CD4-positive, CD25-positive, alpha-beta regulatory T cell (primary cell): ENCODE measurements at regions not wholly inside any gene's neighbourhood (a gene's known extent, or its start where the extent isn't known, plus 50 kb on each side); places are given as distances from the start of the nearest gene placed in this dataset.

Experiments used
- ATAC-seq, 2 donors: fragments of 150-1000 bp; cut with Tn5 transposase; one replicate each; pipeline ENCODE4 v1.10.0; 2021; ENCODE audit warnings: low read depth in 2 of 2, moderate number of reproducible peaks in 2 of 2, moderate library complexity in 1 of 2
- DNase-seq, 3 donors: peaks; one replicate each; pipeline versions ENCODE4 v3.0.0 to v3.0.0-alpha.2; 2012 to 2022; ENCODE audit warnings: mixed read lengths in 1 of 3
- H3K27ac ChIP-seq: one replicate; pipeline ENCODE4 v1.7.0; 2013; ENCODE audit warnings: mild to moderate bottlenecking, low read length; ENCODE audit not compliant: insufficient read depth, poor library complexity, severe bottlenecking
- H3K27me3 ChIP-seq: one replicate; pipeline ENCODE4 v1.7.0; 2013; ENCODE audit warnings: low read length; ENCODE audit not compliant: control insufficient read depth, insufficient read depth
- H3K36me3 ChIP-seq: one replicate; pipeline ENCODE4 v1.7.0; 2013; ENCODE audit warnings: mild to moderate bottlenecking, low read length, moderate library complexity; ENCODE audit not compliant: control insufficient read depth, insufficient read depth
- H3K4me1 ChIP-seq: 2 replicates; pipeline ENCODE4 v1.7.0; 2013; ENCODE audit warnings: mild to moderate bottlenecking, low read length; ENCODE audit not compliant: insufficient read depth, control insufficient read depth, poor library complexity, severe bottlenecking
- H3K4me3 ChIP-seq: one replicate; pipeline ENCODE4 v1.7.0; 2013; ENCODE audit warnings: low read depth, mild to moderate bottlenecking, low read length, moderate library complexity
- H3K9me3 ChIP-seq, 2 experiments: 1 replicate in 1 of 2; 2 replicates in 1 of 2; pipeline ENCODE4 v1.7.0; 2013; ENCODE audit warnings: low read length in 2 of 2, mild to moderate bottlenecking in 1 of 2, moderate library complexity in 1 of 2; ENCODE audit not compliant: control insufficient read depth in 2 of 2
- H3K27ac Mint-ChIP-seq, 3 donors: one replicate each; pipeline ENCODE4 v1.8.0; 2020 to 2022; ENCODE audit warnings: mild to moderate bottlenecking in 3 of 3, mixed read lengths in 3 of 3, moderate library complexity in 2 of 3
- H3K27me3 Mint-ChIP-seq: one replicate; pipeline ENCODE4 v1.8.0; 2022; ENCODE audit warnings: mild to moderate bottlenecking, mixed read lengths
- H3K36me3 Mint-ChIP-seq: one replicate; pipeline ENCODE4 v1.8.0; 2020; ENCODE audit warnings: mixed read lengths
- H3K4me1 Mint-ChIP-seq, 4 donors: one replicate each; pipeline ENCODE4 v1.8.0; 2020 to 2022; ENCODE audit warnings: mixed read lengths in 4 of 4, mild to moderate bottlenecking in 1 of 4
- H3K4me3 Mint-ChIP-seq, 4 donors: one replicate each; pipeline ENCODE4 v1.8.0; 2020 to 2022; ENCODE audit warnings: mild to moderate bottlenecking in 4 of 4, mixed read lengths in 4 of 4, moderate library complexity in 3 of 4
- H3K9me3 Mint-ChIP-seq, 7 donors: one replicate each; pipeline ENCODE4 v1.8.0; 2020 to 2022; ENCODE audit warnings: mixed read lengths in 7 of 7, mild to moderate bottlenecking in 3 of 7, moderate library complexity in 2 of 7

DNA sequence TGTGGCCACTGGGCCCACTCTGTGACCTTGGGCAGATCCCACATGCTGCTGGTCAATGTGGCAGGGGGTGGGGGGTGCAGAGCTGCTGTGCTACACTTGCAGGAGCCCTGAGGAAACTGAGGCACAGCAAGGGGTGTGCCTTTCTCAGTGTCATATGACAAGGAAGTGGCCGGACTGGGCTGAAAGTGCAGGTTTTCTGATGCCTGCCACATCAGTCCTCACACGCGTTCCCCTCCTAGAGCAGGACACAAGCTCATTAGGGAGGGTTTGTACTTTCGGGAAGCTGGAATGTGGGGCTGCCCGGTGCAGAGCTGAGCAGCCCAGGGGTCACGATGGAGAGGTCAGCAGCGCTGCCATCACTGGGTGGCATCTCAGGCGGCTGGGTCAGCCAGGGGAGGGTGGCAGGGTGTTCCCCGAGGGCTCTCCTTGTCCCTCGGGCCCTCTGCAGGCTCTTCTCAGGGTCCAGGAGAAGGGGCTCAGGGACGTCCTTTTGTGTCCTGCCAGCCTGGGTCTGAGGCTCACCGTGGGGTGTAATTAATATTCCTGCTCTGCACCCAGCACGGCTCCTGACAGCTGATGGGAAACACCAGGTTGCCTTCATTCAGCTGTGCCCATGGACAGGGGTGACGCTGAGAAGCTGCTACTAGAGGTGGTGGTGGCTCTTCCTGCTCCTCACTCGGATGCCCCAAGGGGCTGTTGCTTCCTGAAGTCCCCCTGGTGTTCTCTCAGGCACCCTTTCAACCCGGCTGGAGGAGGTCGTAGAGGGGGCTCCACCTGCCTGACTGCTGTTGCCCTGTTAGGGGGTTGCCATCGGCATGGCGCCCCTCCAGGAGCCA lies 62.1 kb upstream of the HDAC4 start:
- Histone ChIP-seq H3K4me1 (no peaks in the 10 kb centered on the region), H3K9me3 (no peaks in the 10 kb centered on the region), H3K27me3 (no peaks in the 10 kb centered on the region), H3K27ac (no peak overlapping the region), H3K4me3 (no peak overlapping the region), H3K36me3 (no peaks in the 10 kb centered on the region)
- Mint-ChIP-seq H3K27me3 (peaks cover 5% of the 10 kb centered on the region), H3K4me1 (no peaks in the 10 kb centered on the region), H3K4me3 (no peak overlapping the region), H3K36me3 (no peaks in the 10 kb centered on the region), H3K27ac (no peak overlapping the region), H3K9me3 (no peaks in the 10 kb centered on the region)
- ATAC-seq (no peak), DNase-seq (no peak)

DNA sequence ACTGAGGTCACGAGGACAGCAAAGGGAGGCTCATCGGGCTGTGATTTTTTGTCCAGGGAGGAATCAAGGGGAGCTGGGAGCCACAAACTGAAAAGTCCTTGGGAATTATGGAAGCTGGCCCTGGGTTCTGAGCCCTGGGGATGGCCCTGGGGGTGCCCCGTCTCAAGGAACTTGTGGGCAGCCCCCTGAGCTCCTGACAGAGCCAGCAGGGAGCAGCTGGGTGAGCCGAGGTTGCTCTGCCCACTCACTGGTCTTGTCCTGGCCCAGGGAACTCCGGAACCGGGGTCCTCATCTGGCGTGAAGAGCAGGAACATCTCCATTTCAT lies 61.3 kb upstream of the HDAC4 start:
- Mint-ChIP-seq H3K36me3 (no peaks in the 10 kb centered on the region), H3K27me3 (peaks cover 10% of the 10 kb centered on the region), H3K27ac (no peak overlapping the region), H3K9me3 (no peaks in the 10 kb centered on the region), H3K4me3 (no peak overlapping the region), H3K4me1 (no peaks in the 10 kb centered on the region)
- ATAC-seq (no peak), DNase-seq (no peak)
- no peaks in the 10 kb centered on the region for H3K4me1 ChIP-seq
- H3K4me3 ChIP-seq: no peak overlapping the region
- no peaks in the 10 kb centered on the region for H3K27me3 ChIP-seq
- no peaks in the 10 kb centered on the region for H3K36me3 ChIP-seq
- H3K9me3 ChIP-seq: no peaks in the 10 kb centered on the region
- no peak overlapping the region for H3K27ac ChIP-seq

DNA sequence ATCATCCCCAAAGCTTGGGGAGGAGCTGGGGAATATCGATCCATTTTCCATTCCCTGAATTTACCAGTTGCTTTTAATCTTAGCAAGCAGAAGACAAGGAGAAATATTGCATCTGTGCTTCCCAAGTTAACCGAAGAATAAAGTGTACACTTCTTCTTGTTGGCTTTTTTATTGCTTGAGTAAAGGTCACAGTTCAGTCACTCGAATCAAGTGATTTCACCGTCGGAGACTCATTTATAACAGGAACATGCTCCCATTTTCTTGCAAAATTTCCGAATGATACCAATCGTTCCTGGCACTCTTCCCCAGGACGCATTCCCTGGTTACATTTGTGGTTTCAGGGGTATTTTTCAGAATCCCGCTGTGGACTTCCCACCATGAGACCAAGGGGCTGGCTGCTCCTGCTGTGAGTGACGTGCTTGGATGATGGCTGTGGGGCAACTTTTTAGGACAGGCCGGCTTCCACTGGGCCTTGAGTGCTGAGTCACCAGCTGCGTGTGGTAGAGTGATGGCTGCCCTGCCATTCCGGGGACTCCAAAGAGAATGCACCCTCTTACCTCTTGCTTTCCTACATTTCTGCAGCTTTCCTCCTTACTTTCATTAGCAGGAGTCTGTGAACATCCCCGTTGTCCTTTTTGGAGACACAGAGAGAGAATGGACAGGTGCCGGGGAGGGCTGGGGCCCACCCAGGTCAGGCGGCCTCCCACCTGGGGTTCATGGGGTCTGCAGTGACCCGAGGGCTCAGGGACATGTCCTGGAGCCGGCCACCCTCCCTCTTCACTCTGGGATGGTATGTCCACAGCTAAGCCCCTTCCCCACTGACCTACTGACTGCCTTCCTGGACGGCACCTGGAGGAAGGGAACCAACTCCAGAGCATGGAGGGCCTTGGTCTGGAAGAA lies 60.7 kb upstream of the HDAC4 start:
- Histone ChIP-seq H3K27ac (no peak overlapping the region), H3K4me1 (no peaks in the 10 kb centered on the region), H3K9me3 (no peaks in the 10 kb centered on the region), H3K27me3 (no peaks in the 10 kb centered on the region), H3K4me3 (no peak overlapping the region), H3K36me3 (no peaks in the 10 kb centered on the region)
- no peak for ATAC-seq
- Mint-ChIP-seq H3K36me3 (no peaks in the 10 kb centered on the region), H3K27ac (no peak overlapping the region), H3K9me3 (peaks cover 0 to 1% (median 0%) of the 10 kb centered on the region in 7 donors), H3K4me3 (no peak overlapping the region), H3K4me1 (no peaks in the 10 kb centered on the region), H3K27me3 (peaks cover 12% of the 10 kb centered on the region)
- no peak for DNase-seq

DNA sequence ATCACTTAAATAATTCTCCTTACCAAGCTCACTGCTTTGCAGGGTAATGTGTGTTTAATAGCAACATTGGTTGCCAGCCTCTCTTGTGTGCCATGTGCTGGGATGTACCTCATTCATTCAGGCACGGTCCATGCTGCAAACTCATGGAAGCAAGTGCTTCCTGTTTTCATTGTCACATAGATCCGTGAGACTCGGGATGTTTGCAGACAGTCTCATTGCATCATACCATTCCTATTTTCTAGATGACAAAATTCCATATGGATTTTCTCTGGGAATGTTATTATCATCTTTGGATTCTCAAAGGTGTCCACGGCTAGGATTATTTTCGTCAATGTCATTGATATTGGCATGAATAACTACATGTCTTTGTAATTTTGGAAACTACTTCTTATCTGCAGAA lies 60.0 kb upstream of the HDAC4 start:
- H3K36me3 Mint-ChIP-seq: no peaks in the 10 kb centered on the region

GRCh38 chr2:239459606-239460005 lies 58.8 kb upstream of the HDAC4 start:
- ATAC-seq (no peak), DNase-seq (no peak)
- Mint-ChIP-seq H3K4me3 (no peak overlapping the region), H3K36me3 (no peaks in the 10 kb centered on the region), H3K9me3 (peaks cover 0 to 4% (median 3%) of the 10 kb centered on the region in 7 donors), H3K27me3 (peaks cover 24% of the 10 kb centered on the region), H3K4me1 (no peaks in the 10 kb centered on the region), H3K27ac (peak overlapping the region in 1 of 3 donors; percentile 4)
- no peaks in the 10 kb centered on the region for H3K4me1 ChIP-seq
- no peak overlapping the region for H3K27ac ChIP-seq
- no peaks in the 10 kb centered on the region for H3K36me3 ChIP-seq
- H3K9me3 ChIP-seq: no peaks in the 10 kb centered on the region
- H3K4me3 ChIP-seq: no peak overlapping the region
- H3K27me3 ChIP-seq: peaks cover 3% of the 10 kb centered on the region

More for the DNA sequence above, 60.0 kb upstream of the HDAC4 start:
- H3K27ac Mint-ChIP-seq: no peak overlapping the region
- H3K4me1 Mint-ChIP-seq: no peaks in the 10 kb centered on the region
- H3K27me3 Mint-ChIP-seq: peaks cover 17% of the 10 kb centered on the region
- no peaks in the 10 kb centered on the region for H3K4me1 ChIP-seq
- no peak overlapping the region for H3K27ac ChIP-seq
- DNase-seq (no peak), ATAC-seq (no peak)
- no peaks in the 10 kb centered on the region for H3K36me3 ChIP-seq
- H3K4me3 Mint-ChIP-seq: no peak overlapping the region
- H3K9me3 ChIP-seq: no peaks in the 10 kb centered on the region
- H3K4me3 ChIP-seq: no peak overlapping the region
- H3K27me3 ChIP-seq: no peaks in the 10 kb centered on the region
- H3K9me3 Mint-ChIP-seq: peaks cover 0 to 1% (median 0%) of the 10 kb centered on the region in 7 donors

DNA sequence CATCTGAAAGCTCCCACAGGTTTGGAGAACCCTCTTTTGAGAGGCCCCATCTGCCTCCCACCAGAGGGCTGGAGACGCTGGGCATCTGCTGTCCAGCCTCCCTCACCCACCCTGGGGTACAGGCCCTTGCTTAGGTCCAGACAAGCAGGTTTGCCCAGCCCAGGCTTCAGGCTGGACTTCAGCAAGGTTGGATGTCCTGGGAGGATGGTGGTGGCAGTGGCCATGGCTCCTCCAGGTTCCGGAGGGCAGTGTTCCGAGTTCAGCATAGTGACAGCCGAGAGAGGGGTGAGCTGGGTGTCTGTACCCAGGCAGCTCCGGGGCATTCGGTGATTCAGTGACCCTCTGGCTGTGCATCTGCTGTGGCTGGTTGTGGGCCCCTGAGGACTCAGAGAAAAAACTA lies 58.2 kb upstream of the HDAC4 start:
- Mint-ChIP-seq H3K9me3 (peaks cover 0 to 6% (median 4%) of the 10 kb centered on the region in 7 donors), H3K27me3 (peaks cover 29% of the 10 kb centered on the region), H3K27ac (no peak overlapping the region), H3K4me1 (no peaks in the 10 kb centered on the region), H3K36me3 (no peaks in the 10 kb centered on the region), H3K4me3 (no peak overlapping the region)
- peaks cover 3% of the 10 kb centered on the region for H3K27me3 ChIP-seq
- no peaks in the 10 kb centered on the region for H3K36me3 ChIP-seq
- DNase-seq (no peak), ATAC-seq (no peak)
- no peaks in the 10 kb centered on the region for H3K9me3 ChIP-seq
- no peak overlapping the region for H3K4me3 ChIP-seq
- no peaks in the 10 kb centered on the region for H3K4me1 ChIP-seq
- no peak overlapping the region for H3K27ac ChIP-seq

- Histone ChIP-seq H3K27me3 (peaks cover 3% of the 10 kb centered on the region), H3K4me3 (no peak overlapping the region), H3K27ac (no peak overlapping the region), H3K36me3 (no peaks in the 10 kb centered on the region), H3K4me1 (no peaks in the 10 kb centered on the region), H3K9me3 (no peaks in the 10 kb centered on the region)
- ATAC-seq (no peak), DNase-seq (no peak)
- H3K36me3 Mint-ChIP-seq: no peaks in the 10 kb centered on the region
- H3K4me1 Mint-ChIP-seq: no peaks in the 10 kb centered on the region
- H3K27me3 Mint-ChIP-seq: peaks cover 39% of the 10 kb centered on the region
- H3K27ac Mint-ChIP-seq: no peak overlapping the region
- no peak overlapping the region for H3K4me3 Mint-ChIP-seq
- H3K9me3 Mint-ChIP-seq: peaks cover 0 to 13% (median 6%) of the 10 kb centered on the region in 7 donors
These were observed 57.0 kb upstream of the HDAC4 start for GRCh38 chr2:239457586-239458445.
